Activated naive CD8-positive, alpha-beta T cell treated with anti-CD3 and anti-CD28 coated beads, Interleukin-2, amount 10 ng/mL, durations not matched to agents 7 days and 5 days (primary cell): ENCODE measurements at regions not wholly inside any gene's neighbourhood (a gene's known extent, or its start where the extent isn't known, plus 50 kb on each side); places are given as distances from the start of the nearest gene placed in this dataset.
A peak's percentile ranks its signal among the peaks of the same experiment; 100 is the strongest.

Source experiments
- ATAC-seq: fragments of 150-1000 bp; cut with Tn5 transposase; one replicate; pipeline ENCODE4 v1.10.0; 2021; ENCODE audit warnings: low read depth, moderate library complexity
- POLR2A ChIA-PET: fragments of 350-600 bp; sonication (Branson Sonifier 250); formaldehyde crosslinking; loops from one replicate; lab custom pipeline; 2021; ENCODE audit warnings: antibody characterized with exemption; lab: Charles Lee
- DNase-seq: peaks from one replicate; pipeline ENCODE4 v3.0.0; 2021
- H3K27ac Mint-ChIP-seq: one replicate; pipeline ENCODE4 v1.8.0; 2022; ENCODE audit warnings: mild to moderate bottlenecking, mixed read lengths
- H3K27me3 Mint-ChIP-seq: one replicate; pipeline ENCODE4 v1.8.0; 2022; ENCODE audit warnings: mild to moderate bottlenecking, moderate library complexity, mixed read lengths
- H3K36me3 Mint-ChIP-seq: one replicate; pipeline ENCODE4 v1.8.0; 2021; ENCODE audit warnings: mild to moderate bottlenecking, mixed read lengths
- H3K4me1 Mint-ChIP-seq: one replicate; pipeline ENCODE4 v1.8.0; 2021; ENCODE audit warnings: mixed read lengths
- H3K4me3 Mint-ChIP-seq: one replicate; pipeline ENCODE4 v1.8.0; 2022; ENCODE audit warnings: mild to moderate bottlenecking, moderate library complexity, mixed read lengths
- H3K9me3 Mint-ChIP-seq: one replicate; pipeline ENCODE4 v1.8.0; 2021; ENCODE audit warnings: mixed read lengths

- DNase-seq (no peak), ATAC-seq (no peak)
- Mint-ChIP-seq H3K36me3 (no peaks in the 10 kb centered on the region), H3K27ac (no peak overlapping the region), H3K4me3 (no peak overlapping the region), H3K27me3 (peaks cover 5% of the 10 kb centered on the region), H3K4me1 (peaks cover 13% of the 10 kb centered on the region), H3K9me3 (no peaks in the 10 kb centered on the region)
- POLR2A ChIA-PET, result interaction anchor here (0.7 kb wide), 1 partner anchor 188 kb away, joined by 3 read pairs; no protein-coding TSS in a partner anchor
Observed at GRCh38 chr9:691825-692400, 149.6 kb upstream of the DMRT1 start.

- ATAC-seq (no peak), DNase-seq (no peak)
- no peaks in the 10 kb centered on the region for H3K36me3 Mint-ChIP-seq
- H3K4me3 Mint-ChIP-seq, result no peak overlapping the region
- H3K9me3 Mint-ChIP-seq, result no peaks in the 10 kb centered on the region
- POLR2A ChIA-PET, result no interaction called here
- peaks cover 4% of the 10 kb centered on the region for H3K27me3 Mint-ChIP-seq
- no peak overlapping the region for H3K27ac Mint-ChIP-seq
- peaks cover 13% of the 10 kb centered on the region for H3K4me1 Mint-ChIP-seq
Observed at GRCh38 chr9:692636-693129, 148.8 kb upstream of the DMRT1 start.

GRCh38 chr9:693201-694091 lies 148.1 kb upstream of the DMRT1 start:
- Mint-ChIP-seq H3K36me3 (no peaks in the 10 kb centered on the region), H3K9me3 (no peaks in the 10 kb centered on the region), H3K4me1 (peaks cover 13% of the 10 kb centered on the region), H3K27ac (no peak overlapping the region), H3K27me3 (peaks cover 4% of the 10 kb centered on the region), H3K4me3 (peak overlapping the region; percentile 1)
- POLR2A ChIA-PET, result no interaction called here
- DNase-seq (no peak), ATAC-seq (no peak)

GRCh38 chr9:694092-694402 lies 147.4 kb upstream of the DMRT1 start:
- H3K9me3 Mint-ChIP-seq, result no peaks in the 10 kb centered on the region
- H3K27ac Mint-ChIP-seq, result no peak overlapping the region
- DNase-seq, result no peak
- ATAC-seq, result no peak
- peaks cover 13% of the 10 kb centered on the region for H3K4me1 Mint-ChIP-seq
- no peak overlapping the region for H3K4me3 Mint-ChIP-seq
- POLR2A ChIA-PET, result no interaction called here
- peaks cover 4% of the 10 kb centered on the region for H3K27me3 Mint-ChIP-seq
- no peaks in the 10 kb centered on the region for H3K36me3 Mint-ChIP-seq

GRCh38 chr9:694403-695154 lies 146.9 kb upstream of the DMRT1 start:
- peaks cover 5% of the 10 kb centered on the region for H3K27me3 Mint-ChIP-seq
- H3K4me3 Mint-ChIP-seq, result no peak overlapping the region
- DNase-seq, result no peak
- POLR2A ChIA-PET, result no interaction called here
- H3K4me1 Mint-ChIP-seq, result peaks cover 13% of the 10 kb centered on the region
- ATAC-seq, result no peak
- H3K36me3 Mint-ChIP-seq, result no peaks in the 10 kb centered on the region
- no peak overlapping the region for H3K27ac Mint-ChIP-seq
- no peaks in the 10 kb centered on the region for H3K9me3 Mint-ChIP-seq

GRCh38 chr9:695252-695651 lies 146.2 kb upstream of the DMRT1 start:
- H3K9me3 Mint-ChIP-seq, result no peaks in the 10 kb centered on the region
- H3K4me3 Mint-ChIP-seq, result no peak overlapping the region
- ATAC-seq (peak; percentile 58), DNase-seq (no peak)
- H3K27ac Mint-ChIP-seq, result no peak overlapping the region
- H3K4me1 Mint-ChIP-seq, result peaks cover 13% of the 10 kb centered on the region
- H3K36me3 Mint-ChIP-seq, result no peaks in the 10 kb centered on the region
- POLR2A ChIA-PET, result no interaction called here
- peaks cover 4% of the 10 kb centered on the region for H3K27me3 Mint-ChIP-seq

DNA sequence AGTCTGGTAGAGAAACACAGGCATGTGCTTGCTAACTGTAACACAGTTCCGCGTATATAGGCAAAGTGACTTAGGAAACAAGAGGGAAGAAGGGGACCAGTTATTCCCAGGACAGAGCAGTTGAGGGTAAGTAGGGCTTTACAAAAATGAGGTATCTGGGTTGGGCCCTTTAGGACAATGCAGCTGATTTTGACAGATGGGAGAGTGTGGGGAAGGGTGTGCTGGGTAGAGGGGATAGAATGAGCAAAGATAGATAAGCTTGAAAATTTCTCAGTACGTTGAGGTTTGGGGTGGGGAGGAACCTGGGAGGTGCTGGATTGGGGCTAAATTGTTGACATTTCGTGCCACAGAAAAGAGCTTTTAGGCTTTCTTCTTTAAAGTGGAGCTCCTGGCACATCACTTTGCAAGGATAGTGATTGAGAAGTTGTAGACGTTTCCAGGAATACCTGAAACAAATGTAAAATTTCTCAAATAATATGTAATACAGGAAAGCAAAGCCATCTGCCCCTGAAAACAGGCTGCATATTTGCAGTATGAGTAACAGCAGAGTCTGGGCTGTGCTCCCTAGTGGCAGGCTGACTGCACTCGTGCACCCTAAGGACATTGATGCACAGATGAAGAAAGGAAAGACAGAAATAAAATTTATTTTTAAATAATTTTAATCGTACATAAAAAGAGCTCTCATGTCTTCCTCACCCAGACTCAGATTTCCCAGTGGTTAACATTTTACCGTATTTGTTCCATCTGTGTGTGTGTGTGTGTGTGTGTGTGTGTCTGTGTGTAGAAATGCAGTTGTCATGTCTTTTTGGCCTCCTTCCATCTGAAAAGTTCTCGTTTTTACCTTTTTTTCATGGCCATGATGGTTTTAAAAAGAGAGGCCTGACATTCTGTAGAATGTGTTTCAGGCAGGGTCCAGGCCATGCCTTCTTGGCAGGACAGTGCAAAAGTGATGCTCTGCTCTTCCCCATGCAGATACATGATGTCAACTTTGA lies 144.9 kb upstream of the DMRT1 start:
- Mint-ChIP-seq H3K4me1 (peaks cover 13% of the 10 kb centered on the region), H3K4me3 (no peak overlapping the region), H3K36me3 (no peaks in the 10 kb centered on the region), H3K27me3 (peaks cover 2% of the 10 kb centered on the region), H3K9me3 (no peaks in the 10 kb centered on the region), H3K27ac (no peak overlapping the region)
- DNase-seq, result no peak
- POLR2A ChIA-PET, result no interaction called here
- ATAC-seq, result no peak

DNA sequence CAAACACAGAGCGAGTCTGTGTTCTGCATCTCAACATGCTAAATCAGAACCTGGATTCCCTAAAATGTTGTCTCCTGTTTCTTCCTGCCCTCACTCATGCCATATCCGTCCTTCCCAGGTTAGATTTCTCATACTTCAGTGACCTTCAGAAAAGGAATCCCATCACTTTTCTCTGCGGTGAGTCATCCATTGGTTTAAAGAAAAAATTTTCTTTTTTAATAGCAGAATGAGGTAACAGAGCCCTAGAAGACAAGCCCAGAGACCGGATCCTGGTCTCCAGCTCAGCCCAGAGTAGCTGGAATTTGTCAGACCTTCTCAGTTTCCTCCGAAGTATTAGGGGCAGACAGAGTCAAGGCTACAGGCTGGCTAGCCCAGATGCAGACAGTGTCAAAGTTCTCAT lies 143.2 kb upstream of the DMRT1 start:
- peaks cover 12% of the 10 kb centered on the region for H3K4me1 Mint-ChIP-seq
- no peak for ATAC-seq
- H3K9me3 Mint-ChIP-seq, result no peaks in the 10 kb centered on the region
- no peak overlapping the region for H3K4me3 Mint-ChIP-seq
- no peak for DNase-seq
- H3K36me3 Mint-ChIP-seq, result no peaks in the 10 kb centered on the region
- no peak overlapping the region for H3K27ac Mint-ChIP-seq
- POLR2A ChIA-PET, result no interaction called here
- H3K27me3 Mint-ChIP-seq, result peaks cover 2% of the 10 kb centered on the region

DNA sequence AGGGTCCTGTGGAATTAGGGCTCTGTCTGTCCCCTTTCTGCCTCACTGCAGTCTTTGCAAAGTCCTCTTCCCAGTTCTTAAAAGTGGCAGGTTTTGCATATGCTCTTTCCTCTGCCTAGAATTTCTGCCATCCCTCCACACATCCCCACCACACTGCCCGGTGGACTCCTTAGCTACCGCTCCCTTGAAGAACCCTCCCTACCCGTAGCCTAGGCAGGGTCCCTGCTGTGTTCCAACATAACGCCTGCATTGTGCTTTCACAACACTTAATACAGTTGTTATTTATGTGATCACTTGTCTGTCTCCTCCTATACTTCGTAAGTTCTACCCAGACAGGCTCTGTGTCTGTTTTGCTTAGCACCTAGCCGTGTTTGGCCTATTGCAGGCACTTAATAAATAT lies 142.5 kb upstream of the DMRT1 start:
- no peak for ATAC-seq
- Mint-ChIP-seq H3K4me3 (no peak overlapping the region), H3K27me3 (peaks cover 3% of the 10 kb centered on the region), H3K4me1 (peaks cover 5% of the 10 kb centered on the region), H3K9me3 (no peaks in the 10 kb centered on the region), H3K36me3 (no peaks in the 10 kb centered on the region), H3K27ac (no peak overlapping the region)
- no peak for DNase-seq
- POLR2A ChIA-PET, result no interaction called here

DNA sequence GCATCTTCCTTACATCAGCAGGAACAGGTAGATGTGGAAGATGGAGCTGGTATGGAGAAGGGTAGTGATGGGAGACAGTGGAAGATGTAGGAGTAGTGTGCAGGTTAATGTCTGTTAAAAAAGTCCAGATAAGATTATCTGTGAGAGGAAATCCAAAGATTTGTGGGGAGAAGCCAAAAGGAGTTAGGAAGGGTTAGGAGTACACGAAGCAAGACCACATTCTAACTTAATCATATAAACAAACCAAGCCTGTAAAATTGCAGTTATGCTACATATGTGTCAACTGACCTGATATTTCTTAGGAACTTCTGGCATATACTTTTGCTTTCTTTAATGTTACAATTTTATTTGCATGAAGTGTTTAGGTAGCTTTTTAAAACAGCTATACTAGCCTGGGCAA lies 142.1 kb upstream of the DMRT1 start:
- H3K27ac Mint-ChIP-seq, result no peak overlapping the region
- no peak for ATAC-seq
- POLR2A ChIA-PET, result no interaction called here

DNA sequence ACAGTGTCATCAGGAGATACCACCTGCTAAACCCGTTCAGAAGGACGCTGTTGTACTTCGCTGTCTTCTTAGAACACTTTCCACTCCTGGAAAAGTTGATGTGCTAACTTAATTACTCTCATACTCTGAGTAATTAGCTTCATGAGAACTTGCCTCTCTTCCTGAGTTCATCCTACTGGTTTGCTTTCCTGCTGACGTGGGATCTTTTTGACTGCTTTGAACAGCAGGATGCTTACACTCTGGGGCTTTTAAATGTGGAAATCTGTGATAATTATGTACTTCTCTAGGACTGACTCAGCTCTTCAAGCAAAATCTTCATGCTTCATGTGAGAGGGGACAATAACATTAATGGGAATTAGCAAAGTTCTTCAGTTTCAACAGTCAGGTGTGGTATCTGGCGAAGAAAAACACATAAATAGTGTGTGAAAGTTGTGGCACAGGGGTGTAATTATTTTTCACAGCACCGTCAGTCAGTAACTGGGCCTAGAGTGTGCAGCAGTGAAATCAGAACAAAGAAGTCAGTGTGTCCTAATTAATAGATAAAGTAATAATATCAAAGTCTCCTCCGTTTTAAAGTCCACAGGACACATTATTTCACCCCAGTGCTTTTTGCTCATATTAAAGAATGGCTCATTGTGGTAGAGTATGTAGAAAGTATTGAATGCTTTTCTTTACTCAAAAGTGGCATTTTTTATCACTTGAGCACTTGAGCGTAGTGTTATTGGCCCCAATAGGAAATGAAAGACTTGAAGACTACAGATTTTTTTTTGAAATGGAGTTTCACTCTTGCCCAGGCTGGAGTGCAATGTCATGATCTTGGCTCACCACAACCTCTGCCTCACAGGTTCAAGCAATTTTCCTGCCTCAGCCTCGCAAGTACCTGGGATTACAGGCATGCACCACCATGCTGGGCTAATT lies 140.9 kb upstream of the DMRT1 start:
- Mint-ChIP-seq H3K4me3 (no peak overlapping the region), H3K27ac (no peak overlapping the region), H3K9me3 (no peaks in the 10 kb centered on the region), H3K36me3 (no peaks in the 10 kb centered on the region), H3K27me3 (peaks cover 4% of the 10 kb centered on the region), H3K4me1 (no peaks in the 10 kb centered on the region)
- ATAC-seq (no peak), DNase-seq (no peak)
- POLR2A ChIA-PET, result no interaction called here

More for the DNA sequence above, 142.1 kb upstream of the DMRT1 start:
- Mint-ChIP-seq H3K36me3 (no peaks in the 10 kb centered on the region), H3K9me3 (no peaks in the 10 kb centered on the region), H3K27me3 (peaks cover 4% of the 10 kb centered on the region), H3K4me1 (peaks cover 5% of the 10 kb centered on the region), H3K4me3 (no peak overlapping the region)
- DNase-seq, result no peak

DNA sequence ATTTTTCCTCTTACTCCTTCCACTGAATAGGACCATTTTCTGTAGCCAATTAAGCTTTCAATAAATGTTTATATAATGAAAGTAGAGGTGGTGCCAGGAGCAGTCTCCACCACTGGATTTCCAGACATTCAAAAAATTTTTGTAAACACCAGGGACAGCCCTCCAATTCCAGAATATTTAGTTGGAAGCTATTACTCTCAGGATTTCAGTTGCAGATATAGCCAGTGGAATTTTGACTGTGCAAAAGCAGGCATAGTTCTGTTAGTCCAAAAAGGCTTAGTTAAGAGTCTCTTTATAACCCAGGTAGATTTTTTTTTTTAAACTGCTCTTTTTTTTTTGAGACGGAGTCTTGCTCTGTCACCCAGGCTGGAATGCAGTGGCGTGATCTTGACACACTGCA lies 138.1 kb upstream of the DMRT1 start:
- Mint-ChIP-seq H3K36me3 (peaks cover 2% of the 10 kb centered on the region), H3K27ac (no peak overlapping the region), H3K9me3 (no peaks in the 10 kb centered on the region), H3K4me1 (peaks cover 13% of the 10 kb centered on the region), H3K4me3 (no peak overlapping the region), H3K27me3 (peaks cover 14% of the 10 kb centered on the region)
- no peak for DNase-seq
- no peak for ATAC-seq
- POLR2A ChIA-PET, result interaction anchor here (0.7 kb wide), 1 partner anchor 47 kb away, joined by 4 read pairs; no protein-coding TSS in a partner anchor
